Endothelial cell of umbilical vein (primary cell): ENCODE measurements at regions not wholly inside any gene's neighbourhood (a gene's known extent, or its start where the extent isn't known, plus 50 kb on each side); places are given as distances from the start of the nearest gene placed in this dataset.

Source experiments
- BruUV-seq: library from RNA; stranded (reverse); fragments of 400-500 nt; replicated peaks from 2 replicates; lab custom pipeline; 2021; lab: Mats Ljungman, UMichigan
- CTCF ChIA-PET: fragments of 300-600, 350-600 bp; sonication (Branson Sonifier 250); formaldehyde crosslinking; loops from one replicate; lab custom pipeline; 2021; ENCODE audit warnings: antibody characterized with exemption, inconsistent platforms; lab: Charles Lee
- POLR2A ChIA-PET: fragments of 300-600, 350-600 bp; sonication (Branson Sonifier 250); formaldehyde crosslinking; loops from one replicate; lab custom pipeline; 2021; ENCODE audit warnings: antibody characterized with exemption, inconsistent platforms; lab: Charles Lee
- DNase-seq: peaks from one replicate; pipeline ENCODE4 v3.0.0-alpha.2; 2011; ENCODE audit warnings: low read depth, low spot score
- FAIRE-seq: peaks from 2 replicates; lab custom pipeline; 2011; peaks lifted over from hg19 to GRCh38; lab: Jason Lieb, UNC
- H2AFZ ChIP-seq: 2 replicates; pipeline ENCODE4 v1.6.0; 2012; ENCODE audit warnings: low read depth, low read length, control low read depth, inconsistent platforms
- H3K27ac ChIP-seq: 2 replicates; pipeline ENCODE4 v1.5.1; 2011; ENCODE audit warnings: low read depth, mild to moderate bottlenecking, control low read depth, low read length, moderate library complexity; ENCODE audit not compliant: insufficient read depth
- H3K27me3 ChIP-seq, 2 experiments: 2 replicates each; pipeline versions ENCODE4 v1.6.0 to v1.6.1; 2011; ENCODE audit warnings: low read length in 2 of 2, mixed read lengths in 1 of 2; ENCODE audit not compliant: control insufficient read depth in 2 of 2, insufficient read depth in 2 of 2
- H3K36me3 ChIP-seq, 2 experiments: 2 replicates in 1 of 2; 3 replicates in 1 of 2; pipeline ENCODE4 v1.5.1; 2011; ENCODE audit warnings: low read length in 2 of 2, mild to moderate bottlenecking in 1 of 2, moderate library complexity in 1 of 2; ENCODE audit not compliant: control insufficient read depth in 2 of 2, insufficient read depth in 2 of 2; ENCODE audit errors: extremely low read depth in 1 of 2
- H3K4me1 ChIP-seq: 3 replicates; pipeline ENCODE4 v1.5.1; 2011; ENCODE audit warnings: mild to moderate bottlenecking, low read length; ENCODE audit not compliant: control insufficient read depth, insufficient read depth; ENCODE audit errors: extremely low read depth
- H3K4me2 ChIP-seq: 2 replicates; pipeline ENCODE4 v1.6.1; 2011; ENCODE audit warnings: low read length, control low read depth, mixed read lengths; ENCODE audit not compliant: insufficient read depth
- H3K4me3 ChIP-seq, 3 experiments: fragments of 200-600 bp in 1 of 3; sonication (generic), shearing (Covaris generic) in 1 of 3; replicated peaks in 1 of 3; 2 replicates each; pipeline ENCODE4 v1.5.1; 2011 to 2016; ENCODE audit warnings: control low read depth in 3 of 3, low read length in 3 of 3, mild to moderate bottlenecking in 2 of 3, inconsistent platforms in 1 of 3, low read depth in 1 of 3, moderate library complexity in 1 of 3; ENCODE audit not compliant: insufficient read depth in 1 of 3
- H3K79me2 ChIP-seq: 2 replicates; pipeline ENCODE4 v1.6.0; 2012; ENCODE audit warnings: low read length, inconsistent platforms; ENCODE audit not compliant: control insufficient read depth, insufficient read depth
- H3K9ac ChIP-seq: replicated peaks from 2 replicates; pipeline ENCODE3; 2011; ENCODE audit warnings: low read length, control low read depth; ENCODE audit not compliant: insufficient read depth; ENCODE audit errors: extremely low read depth
- H3K9me1 ChIP-seq: replicated peaks from 3 replicates; pipeline ENCODE4 v1.6.0; 2011; ENCODE audit warnings: mild to moderate bottlenecking, low read length; ENCODE audit not compliant: control insufficient read depth, insufficient read depth; ENCODE audit errors: extremely low read depth
- H3K9me3 ChIP-seq: replicated peaks from 2 replicates; pipeline ENCODE4 v1.5.1; 2012; ENCODE audit warnings: low read length, inconsistent platforms; ENCODE audit not compliant: control insufficient read depth, insufficient read depth
- H4K20me1 ChIP-seq: replicated peaks from 2 replicates; pipeline ENCODE3; 2011; ENCODE audit warnings: mild to moderate bottlenecking, low read length; ENCODE audit not compliant: control insufficient read depth, insufficient read depth; ENCODE audit errors: extremely low read depth
- FOS ChIP-seq: IDR thresholded peaks from 2 replicates; pipeline ENCODE4 v1.6.1; 2011; ENCODE audit warnings: mild to moderate bottlenecking, low read length, moderate library complexity, borderline replicate concordance; ENCODE audit not compliant: insufficient read depth
- POLR2A ChIP-seq: IDR thresholded peaks from 2 replicates; pipeline ENCODE4 v1.6.1; 2012; ENCODE audit warnings: low read depth, mild to moderate bottlenecking, control low read depth, low read length
- POLR2AphosphoS5 ChIP-seq: IDR thresholded peaks from 2 replicates; pipeline ENCODE4 v1.6.1; 2012; ENCODE audit warnings: low read depth, mild to moderate bottlenecking, control low read depth, low read length, moderate library complexity; ENCODE audit not compliant: insufficient read depth
- dilution Hi-C: fragments of 300-500 bp; cut with MboI; formaldehyde crosslinking; loops from one replicate; pipeline ENCODE4 v1.15.0; 2019; ENCODE audit warnings: low sequenced_read_pairs; ENCODE audit not compliant: extremely low pct_ligation_motif_present
- intact Hi-C: fragments of 100-400 bp; cut with micrococcal nuclease; formaldehyde crosslinking; loops from one replicate; pipeline ENCODE4 v1.10.0; 2022
- TF ChIP-seq, protein P1 (sequence below): IDR thresholded peaks from 2 replicates; pipeline ENCODE4 v1.6.1; 2011; ENCODE audit not compliant: insufficient read depth, insufficient read length

DNA sequence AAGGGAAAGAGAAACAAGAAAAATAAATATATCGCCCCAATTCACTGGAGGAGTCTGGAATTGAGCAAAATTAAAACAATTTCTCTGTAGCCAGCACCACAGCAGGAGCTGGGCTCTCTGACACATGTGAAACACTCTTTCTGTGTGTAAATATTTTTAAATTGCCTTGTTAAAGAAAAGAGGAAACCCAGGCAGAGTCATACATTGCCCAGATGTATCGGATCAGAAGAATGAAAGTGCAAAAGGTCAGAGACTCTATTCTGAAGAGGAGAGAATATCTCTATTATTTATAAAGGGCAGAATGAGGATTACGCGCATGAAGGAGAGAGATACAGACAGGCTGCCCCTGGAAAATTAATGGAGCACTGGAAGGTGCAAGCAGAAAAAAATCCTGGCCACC, 127.0 kb upstream of the MAN1A1 start:
- no peak overlapping the region for H3K4me3 ChIP-seq
- FAIRE-seq: no peak
- no peak overlapping the region for H3K9ac ChIP-seq
- intact Hi-C loops (no loop called here), dilution Hi-C loops (no loop called here)
- H3K27ac ChIP-seq: no peak overlapping the region
- no peaks in the 10 kb centered on the region for H3K79me2 ChIP-seq
- DNase-seq: no peak
- no TSS peak for BruUV-seq
- H3K9me1 ChIP-seq: no peaks in the 10 kb centered on the region
- no peak overlapping the region for H2AFZ ChIP-seq
- no peaks in the 10 kb centered on the region for H3K36me3 ChIP-seq
- ChIA-PET POLR2A (no interaction called here), CTCF (no interaction called here)
- H4K20me1 ChIP-seq: no peaks in the 10 kb centered on the region
- TF ChIP-seq, protein P1, sequence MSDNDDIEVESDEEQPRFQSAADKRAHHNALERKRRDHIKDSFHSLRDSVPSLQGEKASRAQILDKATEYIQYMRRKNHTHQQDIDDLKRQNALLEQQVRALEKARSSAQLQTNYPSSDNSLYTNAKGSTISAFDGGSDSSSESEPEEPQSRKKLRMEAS: no peak
- no peak for TF ChIP-seq POLR2AphosphoS5
- no peak for TF ChIP-seq FOS
- no peak for TF ChIP-seq POLR2A
- no peaks in the 10 kb centered on the region for H3K27me3 ChIP-seq
- no peaks in the 10 kb centered on the region for H3K9me3 ChIP-seq
- no peaks in the 10 kb centered on the region for H3K4me1 ChIP-seq
- H3K4me2 ChIP-seq: no peak overlapping the region

DNA sequence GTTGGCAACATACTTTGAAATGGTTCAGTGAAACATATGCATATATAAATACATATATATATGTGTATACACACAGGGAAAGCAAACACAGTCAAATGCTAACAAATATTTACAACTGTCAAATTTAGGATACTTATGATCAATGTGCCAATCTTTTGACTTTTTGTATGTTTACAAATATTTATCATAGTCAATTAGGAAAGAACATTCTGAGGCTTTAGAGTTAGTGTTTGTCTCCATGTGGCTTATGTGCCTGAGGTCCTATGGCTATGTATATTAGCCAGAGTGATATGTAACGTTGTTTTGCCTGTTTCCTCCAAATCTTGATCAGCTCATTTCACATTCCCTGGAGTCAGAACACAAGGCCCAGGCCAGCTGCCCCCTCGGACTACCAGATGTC, 126.5 kb upstream of the MAN1A1 start:
- no TSS peak for BruUV-seq
- Histone ChIP-seq H3K9ac (no peak overlapping the region), H3K27me3 (no peaks in the 10 kb centered on the region), H3K4me3 (no peak overlapping the region), H3K36me3 (no peaks in the 10 kb centered on the region), H3K79me2 (no peaks in the 10 kb centered on the region), H3K27ac (no peak overlapping the region), H3K9me3 (no peaks in the 10 kb centered on the region), H3K9me1 (no peaks in the 10 kb centered on the region), H4K20me1 (no peaks in the 10 kb centered on the region), H3K4me2 (no peak overlapping the region), H3K4me1 (no peaks in the 10 kb centered on the region), H2AFZ (no peak overlapping the region)
- ChIA-PET CTCF (no interaction called here), POLR2A (no interaction called here)
- FAIRE-seq (no peak), DNase-seq (no peak)
- intact Hi-C loops (no loop called here), dilution Hi-C loops (no loop called here)
- TF ChIP-seq, protein P1: no peak
- TF ChIP-seq POLR2AphosphoS5 (no peak), FOS (no peak)
